Colonic mucosa (tissue), 4 donors: ENCODE measurements at regions not wholly inside any gene's neighbourhood (a gene's known extent, or its start where the extent isn't known, plus 50 kb on each side); places are given as distances from the start of the nearest gene placed in this dataset.

Experiments
- DNase-seq: peaks from one replicate; pipeline ENCODE4 v3.0.0-alpha.2; 2020
- H3K27ac ChIP-seq: fragments of 200-600 bp; one replicate; pipeline ENCODE4 v1.8.0; 2021
- H3K27me3 ChIP-seq: fragments of 200-600 bp; one replicate; pipeline ENCODE4 v1.8.0; 2021
- H3K36me3 ChIP-seq: fragments of 200-600 bp; one replicate; pipeline ENCODE4 v1.8.0; 2021
- H3K4me1 ChIP-seq: fragments of 200-600 bp; one replicate; pipeline ENCODE4 v1.8.0; 2021; ENCODE audit warnings: mild to moderate bottlenecking
- H3K4me3 ChIP-seq: fragments of 200-600 bp; one replicate; pipeline ENCODE4 v1.8.0; 2021
- H3K9ac ChIP-seq, 2 donors: one replicate each; pipeline ENCODE4 v1.7.0; 2013; ENCODE audit warnings: control low read depth in 2 of 2, low read depth in 2 of 2, low read length in 2 of 2
- H3K9me3 ChIP-seq: fragments of 200-600 bp; one replicate; pipeline ENCODE4 v1.8.0; 2021
- CTCF ChIP-seq: fragments of 200-600 bp; IDR thresholded peaks from one replicate; pipeline ENCODE4 v1.8.0; 2022; ENCODE audit warnings: antibody characterized with exemption, mild to moderate bottlenecking
- intact Hi-C: fragments of 100-400 bp; cut with DNase I; formaldehyde crosslinking; loops from one replicate; pipeline ENCODE4 v1.14.1; 2022
- donor health status: healthy.
- donor health status: DM: no; HTN: no; CAD: no.
- donor health status: DM: no; HTN: no; CAD: no.

- intact Hi-C loops = no loop called here
- Histone ChIP-seq H3K9me3 (no peaks in the 10 kb centered on the region), H3K4me1 (no peaks in the 10 kb centered on the region), H3K27ac (no peak overlapping the region), H3K36me3 (no peaks in the 10 kb centered on the region), H3K9ac (no peak overlapping the region), H3K27me3 (no peaks in the 10 kb centered on the region), H3K4me3 (no peak overlapping the region)
- no peak for DNase-seq
- TF ChIP-seq CTCF = no peak
Measured at GRCh38 chr12:115776399-115776798, 501.1 kb downstream of the MED13L start.

GRCh38 chr12:115774148-115774895, 503.2 kb downstream of the MED13L start:
- H3K9ac ChIP-seq = no peak overlapping the region
- intact Hi-C loops = no loop called here
- no peaks in the 10 kb centered on the region for H3K4me1 ChIP-seq
- H3K4me3 ChIP-seq = no peak overlapping the region
- no peak for TF ChIP-seq CTCF
- H3K9me3 ChIP-seq = no peaks in the 10 kb centered on the region
- H3K27ac ChIP-seq = no peak overlapping the region
- H3K27me3 ChIP-seq = no peaks in the 10 kb centered on the region
- no peaks in the 10 kb centered on the region for H3K36me3 ChIP-seq
- DNase-seq = peak; percentile 27

- Histone ChIP-seq H3K9ac (no peak overlapping the region), H3K4me3 (no peak overlapping the region), H3K27me3 (no peaks in the 10 kb centered on the region), H3K36me3 (no peaks in the 10 kb centered on the region), H3K27ac (no peak overlapping the region), H3K9me3 (no peaks in the 10 kb centered on the region), H3K4me1 (no peaks in the 10 kb centered on the region)
- intact Hi-C loops = no loop called here
- DNase-seq = no peak
- TF ChIP-seq CTCF = no peak
Measured at GRCh38 chr12:115771601-115772000, 505.9 kb downstream of the MED13L start.

GRCh38 chr12:115771065-115771464, 506.4 kb downstream of the MED13L start:
- peak; percentile 32 for DNase-seq
- no peak for TF ChIP-seq CTCF
- Histone ChIP-seq H3K27me3 (no peaks in the 10 kb centered on the region), H3K9ac (no peak overlapping the region), H3K4me3 (no peak overlapping the region), H3K27ac (no peak overlapping the region), H3K9me3 (no peaks in the 10 kb centered on the region), H3K4me1 (no peaks in the 10 kb centered on the region), H3K36me3 (no peaks in the 10 kb centered on the region)
- intact Hi-C loops = no loop called here

- no peaks in the 10 kb centered on the region for H3K27me3 ChIP-seq
- intact Hi-C loops = no loop called here
Measured at GRCh38 chr12:115770643-115771042, 506.9 kb downstream of the MED13L start.

More at GRCh38 chr12:115770643-115771042, 506.9 kb downstream of the MED13L start:
- no peak overlapping the region for H3K27ac ChIP-seq
- no peak for TF ChIP-seq CTCF
- H3K4me1 ChIP-seq = no peaks in the 10 kb centered on the region
- no peaks in the 10 kb centered on the region for H3K36me3 ChIP-seq
- no peak overlapping the region for H3K9ac ChIP-seq
- H3K4me3 ChIP-seq = no peak overlapping the region
- DNase-seq = no peak
- H3K9me3 ChIP-seq = no peaks in the 10 kb centered on the region
